ENCODE measurements at regions not wholly inside any gene's neighbourhood (a gene's known extent, or its start where the extent isn't known, plus 50 kb on each side); places are given as distances from the start of the nearest gene placed in this dataset.

DNA sequence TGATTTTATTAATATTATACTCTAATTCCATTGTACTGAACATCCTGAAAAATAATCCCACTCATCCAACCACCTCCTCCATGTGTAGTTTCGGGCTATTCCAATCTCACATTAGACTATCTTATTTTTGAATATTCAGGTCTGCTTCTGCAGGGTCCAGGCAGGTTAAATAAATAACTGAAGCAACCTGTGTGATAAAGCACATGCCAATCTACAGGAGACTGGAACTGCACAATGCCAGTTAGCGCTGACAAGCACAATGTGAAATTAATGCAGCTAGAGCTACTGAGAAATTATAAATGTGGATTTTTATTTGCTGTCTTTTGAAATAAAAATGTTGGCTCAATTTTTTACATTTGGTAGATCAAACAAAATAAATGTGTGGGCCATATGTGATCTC, 540.1 kb upstream of the ATXN8OS start:
- no peak for DNase-seq

DNA sequence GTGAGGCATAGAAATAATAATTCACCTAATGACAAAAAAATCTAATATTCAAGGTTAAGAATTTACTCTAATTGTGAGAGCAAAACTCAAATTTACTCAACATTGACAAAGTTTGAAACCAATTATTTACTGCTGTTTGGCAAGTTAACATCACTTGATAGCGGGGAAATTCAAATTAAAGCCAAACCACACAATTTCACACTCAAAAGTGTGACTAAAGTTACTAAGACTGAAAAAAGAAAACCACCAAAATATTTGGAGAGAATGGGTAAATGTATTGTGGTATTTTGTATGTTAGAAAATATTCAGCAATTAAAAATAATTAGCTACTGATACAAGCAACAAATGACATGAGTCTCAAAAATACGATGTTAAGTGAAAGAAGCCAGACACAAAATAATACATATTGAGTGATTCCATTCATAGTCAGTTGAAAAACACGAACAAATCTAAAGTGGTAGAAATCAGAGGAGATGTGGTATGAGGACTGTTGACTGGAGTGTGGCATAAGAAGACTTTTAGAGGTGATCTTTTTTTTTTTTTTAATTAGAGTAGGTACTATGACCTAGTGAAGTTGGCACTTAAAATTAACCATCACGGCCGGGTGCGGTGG, 541.4 kb upstream of the ATXN8OS start:
- DNase-seq: no peak

DNA sequence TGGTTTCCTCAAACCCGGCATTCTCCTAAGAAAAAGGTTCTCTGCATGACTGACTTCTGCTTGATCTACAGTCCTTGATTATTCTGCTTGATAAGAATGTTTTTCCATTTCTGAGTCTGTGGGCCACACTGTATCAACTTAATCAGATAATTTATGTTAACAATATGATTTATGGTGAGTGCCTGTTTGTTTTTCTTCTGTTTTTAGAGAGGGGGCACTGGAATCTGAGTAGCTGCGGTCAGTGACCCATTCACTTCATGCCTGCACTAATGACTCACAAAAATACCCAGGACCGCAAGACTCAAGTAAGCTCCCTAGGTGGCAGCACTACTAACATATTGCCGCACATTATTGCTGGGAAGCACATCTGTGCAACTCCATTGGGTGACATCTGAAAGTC, 542.3 kb upstream of the ATXN8OS start:
- peak; percentile 45 for DNase-seq

DNA sequence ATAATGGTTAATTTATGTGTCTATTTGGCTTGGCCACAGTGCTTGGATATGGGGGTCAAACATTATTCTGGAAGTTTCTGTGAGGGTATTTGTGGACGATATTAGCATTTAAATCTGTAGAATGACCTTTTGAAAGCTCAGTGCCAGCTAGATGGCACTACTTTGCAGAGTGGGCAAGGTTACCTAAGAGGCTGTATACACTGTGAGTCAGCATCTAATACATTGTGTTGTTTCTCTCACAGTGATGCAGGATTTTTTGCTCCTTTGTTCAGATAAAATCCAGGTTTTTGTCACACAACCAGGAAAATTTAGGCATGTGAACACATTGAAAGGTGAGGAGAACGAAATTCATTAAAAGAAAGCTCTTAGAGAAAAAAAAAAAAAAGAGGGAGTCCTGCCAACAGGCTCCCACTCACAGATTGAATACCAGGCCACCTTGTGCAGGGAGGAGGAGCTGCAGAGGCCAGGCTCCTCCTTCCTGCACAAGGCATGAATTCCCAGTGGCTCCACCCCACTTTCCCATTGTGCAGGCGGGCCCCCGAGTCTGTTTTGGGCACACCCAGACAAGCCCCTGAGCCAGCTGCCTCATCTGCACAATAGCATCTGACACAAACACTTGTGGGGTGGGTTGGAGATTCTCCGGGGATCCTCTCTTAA, 551.0 kb upstream of the ATXN8OS start:
- DNase-seq: no peak

DNA sequence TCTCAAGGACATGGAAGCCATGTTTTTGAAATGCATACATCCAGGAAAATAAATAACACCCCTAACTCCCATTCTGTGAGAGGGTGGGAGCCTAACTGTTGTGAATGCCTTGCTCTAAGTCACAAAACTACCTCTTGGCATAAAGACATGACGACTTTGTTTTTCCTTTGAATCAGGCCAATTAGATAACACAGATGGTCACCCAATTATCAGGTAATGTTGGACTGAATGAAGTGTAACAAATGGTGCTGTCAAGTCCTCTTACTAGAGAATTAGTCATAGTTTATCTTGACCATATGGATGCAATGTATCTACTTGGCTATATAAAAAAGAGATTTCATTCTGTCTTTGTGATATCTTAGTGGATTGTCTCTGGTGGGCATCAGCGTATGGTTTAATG, 553.6 kb upstream of the ATXN8OS start:
- no peak for DNase-seq

DNA sequence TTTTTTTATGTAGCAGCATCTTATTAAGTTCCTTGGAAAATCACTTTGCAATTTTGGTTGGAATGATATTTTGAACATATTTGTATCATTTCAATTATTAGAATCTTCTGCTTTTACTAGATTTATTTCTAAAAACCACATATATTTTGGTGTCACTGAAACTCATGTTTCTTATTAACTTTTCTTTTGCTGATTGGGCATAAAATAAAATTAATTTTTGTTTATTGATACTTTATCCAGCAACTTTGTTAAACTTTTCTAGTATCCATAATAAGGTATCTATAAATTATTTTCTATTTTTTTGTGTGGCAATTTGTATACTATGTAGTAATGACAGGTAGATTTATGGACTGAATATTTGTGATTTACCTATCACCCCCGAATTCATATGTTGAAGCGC, 556.4 kb upstream of the ATXN8OS start:
- no peak for DNase-seq

DNA sequence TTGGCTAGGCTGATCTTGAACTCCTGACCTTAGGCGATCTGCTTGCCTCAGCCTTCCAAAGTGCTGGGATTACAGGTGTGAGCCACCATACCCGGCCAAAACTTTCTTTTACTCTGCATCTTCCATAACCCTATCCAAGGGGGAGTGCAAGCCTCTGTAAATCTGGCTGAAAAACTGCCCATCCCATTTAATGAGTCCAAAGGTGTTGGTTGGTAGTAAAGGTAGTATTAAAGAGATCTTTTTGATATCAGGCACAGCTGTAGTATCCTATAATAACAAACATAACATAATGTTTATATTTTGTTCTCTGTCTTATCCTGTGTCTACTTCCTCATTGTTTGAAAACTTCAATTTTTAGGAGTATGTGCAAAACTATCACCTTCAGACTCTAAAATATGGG, 559.8 kb upstream of the ATXN8OS start:
- DNase-seq: no peak

DNA sequence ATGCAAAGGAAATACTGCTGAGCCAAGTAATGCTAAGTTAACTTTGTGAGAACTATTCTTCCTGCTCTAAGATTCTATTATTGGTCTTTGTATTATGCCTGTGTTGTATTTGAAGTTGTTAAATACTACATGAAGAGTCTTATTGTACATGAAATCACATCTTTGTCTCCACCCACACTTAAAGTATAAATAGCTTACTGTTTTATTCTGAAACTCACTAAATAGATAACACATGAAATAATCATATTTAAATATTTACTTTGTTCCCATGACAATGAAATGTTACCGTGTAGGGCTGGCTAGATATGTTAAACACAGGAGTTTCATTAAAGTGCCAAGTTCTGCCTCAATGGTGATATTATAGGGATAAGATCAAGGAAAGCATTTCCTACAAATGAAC, 562.1 kb upstream of the ATXN8OS start:
- DNase-seq: no peak

DNA sequence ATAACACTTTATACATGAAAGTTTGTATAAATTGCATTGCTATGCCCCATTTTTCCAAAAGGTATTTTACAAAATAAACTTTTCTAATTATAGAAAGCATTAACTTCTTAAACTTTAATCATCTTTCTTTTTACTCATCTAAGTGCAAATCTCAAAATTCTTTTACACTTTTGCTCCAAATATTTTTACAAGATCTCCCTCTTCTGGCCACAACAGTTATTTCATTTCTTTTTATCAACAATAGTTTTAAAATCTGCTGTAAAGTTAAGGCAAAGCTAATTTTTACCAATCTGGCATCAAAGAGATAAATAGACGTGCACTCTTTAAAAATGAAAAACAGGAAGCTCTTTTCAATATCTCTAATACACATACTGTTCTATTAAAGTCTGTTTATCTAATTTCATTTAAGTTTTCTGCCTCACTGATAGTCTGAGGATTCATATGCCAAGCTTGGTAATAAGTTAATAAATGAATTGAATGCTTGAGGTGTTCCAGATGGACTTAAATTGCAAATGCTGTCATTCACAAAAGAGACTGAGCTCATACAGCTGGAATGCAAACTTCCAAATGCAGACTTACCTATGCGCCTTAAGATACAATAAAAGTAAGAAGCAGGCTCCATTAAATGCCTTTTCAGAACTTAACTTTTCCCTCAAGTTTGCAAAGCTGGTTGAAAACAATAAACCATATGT, 583.0 kb upstream of the ATXN8OS start:
- DNase-seq: peak; percentile 32

DNA sequence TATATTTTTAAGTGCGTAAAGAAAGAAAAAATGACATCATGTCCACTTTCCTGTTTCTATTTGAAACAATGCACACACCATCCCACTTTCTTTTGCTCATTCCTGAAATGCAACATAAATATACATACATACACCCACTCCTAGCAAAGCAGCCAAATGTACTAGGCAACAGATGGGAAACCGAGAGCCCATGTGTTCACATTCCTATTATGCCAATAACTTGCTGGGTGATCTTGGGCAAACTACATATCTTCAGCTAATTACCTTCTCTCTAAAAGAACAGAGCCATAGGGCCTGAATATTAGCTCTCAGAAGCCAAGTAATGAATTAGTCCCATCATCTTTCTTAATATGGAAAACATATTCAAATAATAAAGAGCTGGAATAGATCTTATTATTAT, 610.6 kb upstream of the ATXN8OS start:
- no peak for DNase-seq

DNA sequence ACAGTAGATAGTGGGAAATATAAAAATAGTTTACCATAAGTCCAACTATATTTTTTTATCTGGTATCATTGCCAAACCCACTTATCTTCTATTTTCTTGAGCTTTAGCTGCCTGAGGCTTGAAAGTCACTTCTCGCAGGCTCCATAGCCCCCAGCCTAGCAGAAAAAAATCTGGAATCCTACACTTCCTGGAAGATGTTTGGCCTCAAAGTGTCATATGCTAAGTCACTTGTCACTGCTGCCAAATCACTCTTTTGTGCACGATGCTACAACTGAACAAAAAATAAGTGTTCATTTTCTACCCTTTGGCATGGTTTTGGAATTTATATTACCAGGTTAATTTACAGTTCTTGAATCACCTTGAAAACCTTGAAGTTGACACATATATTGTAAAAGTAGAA, 612.5 kb upstream of the ATXN8OS start:
- DNase-seq: no peak

DNA sequence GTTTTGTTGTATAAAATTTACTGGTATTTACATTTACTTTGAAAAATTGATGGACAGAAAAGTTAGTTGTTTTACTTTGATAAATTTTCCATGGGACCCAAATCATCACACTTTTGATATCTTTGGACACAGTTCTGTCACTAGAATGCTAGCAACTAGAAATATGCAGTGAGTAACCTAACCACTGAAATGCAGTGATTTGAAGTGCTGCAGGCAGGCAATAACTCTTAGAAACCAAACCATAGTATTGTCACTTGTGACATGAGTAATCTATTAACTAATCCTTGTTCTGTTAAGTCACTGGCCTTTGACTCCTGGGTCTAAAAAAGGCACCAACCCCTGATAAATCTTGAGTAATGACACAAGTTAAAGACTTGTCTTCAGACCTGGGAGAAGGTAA, 620.0 kb upstream of the ATXN8OS start:
- no peak for DNase-seq

DNA sequence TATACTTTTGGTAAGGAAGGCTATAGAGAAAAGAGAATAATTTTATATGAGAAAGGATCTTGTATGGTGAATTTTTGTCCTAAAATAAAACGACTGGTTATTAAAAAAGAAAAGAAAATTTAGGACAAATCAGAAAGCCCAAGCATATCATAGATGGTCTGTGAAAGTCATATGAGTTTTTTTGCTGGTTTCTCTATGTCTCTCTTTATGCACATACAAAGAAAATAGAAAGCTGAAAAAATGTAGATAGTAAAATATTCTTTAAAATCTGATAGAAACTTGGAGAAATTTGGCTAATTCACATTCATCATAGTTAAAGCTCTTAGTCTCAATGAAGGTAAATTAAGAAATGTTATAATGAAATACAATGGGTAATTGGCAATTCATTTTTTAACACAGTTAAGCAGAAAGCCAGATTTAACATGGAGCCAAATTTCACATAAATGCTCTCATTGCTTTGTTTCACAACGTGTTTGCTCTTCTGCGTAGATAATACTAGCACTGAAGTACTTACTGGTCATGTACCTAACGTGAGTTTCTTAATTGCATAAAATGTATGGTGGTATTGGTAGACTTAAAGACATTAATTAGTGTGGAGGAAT, 621.5 kb upstream of the ATXN8OS start:
- no peak for DNase-seq

DNA sequence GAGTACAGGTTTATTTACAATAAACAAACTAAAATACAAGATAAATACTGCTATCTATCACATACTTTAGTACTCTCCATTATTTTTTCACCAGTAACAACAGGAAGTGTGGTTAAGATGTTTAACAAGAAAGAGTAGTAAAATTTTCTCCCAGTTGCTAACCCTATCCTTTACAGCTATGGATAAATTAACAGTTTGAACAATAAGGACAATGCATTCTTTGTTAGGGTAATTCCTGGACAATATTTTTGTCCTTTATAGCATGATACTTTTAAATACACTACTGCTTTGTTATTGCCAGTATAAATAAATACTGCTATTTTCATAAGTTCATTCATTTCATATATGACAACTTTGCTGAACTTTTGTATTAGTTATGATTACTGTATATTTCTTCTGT, 630.2 kb upstream of the ATXN8OS start:
- no peak for DNase-seq

DNA sequence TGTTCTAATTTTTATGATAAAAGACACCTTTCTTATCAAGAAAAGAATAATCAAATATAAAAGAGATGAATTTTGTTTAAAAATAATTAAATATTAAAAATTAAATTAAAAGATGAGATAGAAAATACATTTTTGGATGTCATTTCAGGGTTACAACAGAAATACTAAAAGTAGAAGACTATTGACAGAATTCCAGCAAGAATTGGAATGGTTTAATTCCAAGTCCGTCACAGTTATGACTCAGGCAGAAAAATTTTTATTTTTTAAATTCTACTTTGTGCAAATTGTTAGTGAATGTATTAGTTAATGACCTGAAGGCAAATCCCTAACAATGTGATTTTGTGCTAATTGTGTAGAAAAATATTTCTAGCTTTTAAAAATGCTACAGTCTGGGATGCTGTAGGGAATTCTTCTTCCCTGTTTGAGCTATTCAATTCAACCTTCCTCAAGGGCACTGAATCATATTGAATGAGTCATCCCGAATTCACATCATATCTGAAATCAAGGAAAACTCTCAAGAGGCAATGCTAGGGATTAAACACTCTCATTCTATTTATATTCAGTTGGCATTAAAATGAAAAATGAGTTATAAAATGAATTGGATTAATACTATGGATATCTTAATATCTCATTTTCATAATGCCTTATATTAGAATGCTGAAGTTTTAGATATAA, 633.5 kb upstream of the ATXN8OS start:
- no peak for DNase-seq

DNA sequence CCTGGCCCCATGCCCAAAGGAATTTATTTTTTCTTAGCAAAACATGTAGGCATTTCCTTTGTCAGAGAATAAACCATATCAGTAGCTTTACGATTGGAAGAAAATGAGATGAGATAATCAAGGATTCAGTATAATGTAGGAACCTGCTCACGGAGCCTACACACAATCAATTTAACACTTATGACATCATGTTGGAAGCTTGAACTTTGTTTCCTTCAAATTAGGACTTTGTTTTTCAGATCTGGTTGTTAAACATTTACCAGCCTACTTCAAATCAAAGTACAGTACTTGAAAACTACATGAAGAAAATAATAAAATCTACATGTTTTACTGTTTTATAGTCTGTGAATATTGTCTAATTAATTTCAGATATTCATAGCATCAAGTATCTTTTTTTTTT, 639.0 kb upstream of the ATXN8OS start:
- DNase-seq: no peak

DNA sequence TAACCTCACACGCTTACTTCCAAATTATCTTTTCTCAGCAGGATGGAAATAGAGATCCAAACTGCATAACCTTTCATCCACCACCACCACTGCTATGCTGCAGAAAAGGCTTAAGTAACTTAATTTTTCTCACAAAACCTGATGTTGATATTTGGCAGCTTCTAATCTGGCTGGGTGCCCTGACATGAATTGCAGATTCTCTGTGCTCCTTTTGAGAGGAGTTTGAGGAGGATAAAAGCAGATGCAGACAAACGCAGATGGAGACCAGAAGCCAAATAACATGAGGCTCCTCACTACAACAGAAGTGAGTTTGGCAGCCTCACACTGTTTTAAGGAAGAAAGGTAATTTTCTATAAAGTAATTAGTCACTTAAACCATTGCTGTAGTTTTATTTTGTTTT, 646.2 kb upstream of the ATXN8OS start:
- no peak for DNase-seq

DNA sequence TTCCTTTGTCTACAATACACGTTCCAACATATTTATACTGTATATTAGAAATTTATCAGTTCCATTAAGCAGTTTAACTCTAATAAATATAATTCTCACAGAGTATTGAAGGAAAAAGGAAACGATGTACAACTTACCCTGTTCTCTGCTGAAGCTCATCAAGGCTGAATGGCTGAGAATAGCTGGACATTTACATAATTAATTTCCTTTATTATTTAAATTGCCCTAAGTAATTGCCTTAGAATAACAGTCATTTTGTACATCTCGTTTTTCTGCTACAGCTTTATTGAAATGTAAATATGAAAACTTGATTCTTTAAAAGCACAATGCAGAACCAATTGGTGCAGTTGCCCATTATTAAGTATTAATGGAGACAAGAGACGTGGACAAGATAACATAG, 648.3 kb upstream of the ATXN8OS start:
- no peak for DNase-seq

DNA sequence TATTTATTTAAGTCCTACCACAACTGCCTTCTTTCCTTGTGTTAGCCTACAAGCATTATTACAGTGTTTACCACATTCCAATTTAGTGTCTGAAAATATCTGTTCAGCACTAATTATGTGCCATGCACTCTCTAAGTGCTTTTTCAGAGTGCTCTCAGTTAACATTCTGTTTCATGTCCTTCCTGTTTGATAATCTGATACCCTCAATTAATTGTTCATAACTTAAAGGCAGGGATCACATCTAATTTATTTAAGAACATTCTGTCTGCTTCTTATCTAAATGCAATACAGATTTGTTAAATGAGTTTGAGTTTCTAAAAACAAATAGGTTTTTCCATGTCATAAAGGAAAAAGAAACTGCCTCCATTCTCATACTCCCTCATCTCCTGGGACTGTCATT, 649.6 kb upstream of the ATXN8OS start:
- no peak for DNase-seq

DNA sequence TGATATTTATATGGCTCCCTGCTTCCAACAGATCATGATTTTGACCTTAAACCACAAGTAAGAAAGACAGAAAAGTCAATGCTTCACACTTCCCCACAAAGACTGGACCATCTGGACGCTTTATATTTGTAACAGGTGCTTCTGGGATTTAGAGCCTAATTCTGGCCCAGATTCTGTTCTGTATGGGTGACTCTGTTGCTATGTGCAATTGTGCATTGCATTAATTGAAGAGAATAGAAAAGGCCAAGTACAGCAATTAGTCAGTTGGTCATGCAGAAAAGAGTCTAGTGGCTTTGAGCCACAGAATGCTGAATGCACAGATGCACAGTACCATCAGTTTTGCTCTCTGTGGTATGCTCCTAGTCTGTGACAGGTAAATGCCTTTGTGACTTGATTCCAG, 657.4 kb upstream of the ATXN8OS start:
- no peak for DNase-seq

DNA sequence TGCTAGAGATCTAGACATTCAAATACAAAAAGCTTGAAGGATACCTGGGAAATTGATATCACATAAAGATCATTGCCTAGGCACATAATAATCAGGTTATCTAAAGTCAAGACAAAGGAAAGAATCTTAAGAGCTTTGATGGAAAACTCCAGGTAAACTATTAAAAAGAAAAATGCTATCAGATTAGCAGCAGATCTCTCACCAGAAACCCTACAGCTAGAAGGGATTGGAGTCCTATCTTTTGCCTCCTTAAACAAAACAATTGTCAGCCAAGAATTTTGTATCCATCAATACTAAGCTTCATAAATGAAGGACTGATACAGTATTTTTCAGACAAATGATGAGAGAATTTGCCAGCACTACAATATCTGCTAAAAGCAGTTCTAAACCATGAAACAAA, 682.4 kb upstream of the ATXN8OS start:
- no peak for DNase-seq

DNA sequence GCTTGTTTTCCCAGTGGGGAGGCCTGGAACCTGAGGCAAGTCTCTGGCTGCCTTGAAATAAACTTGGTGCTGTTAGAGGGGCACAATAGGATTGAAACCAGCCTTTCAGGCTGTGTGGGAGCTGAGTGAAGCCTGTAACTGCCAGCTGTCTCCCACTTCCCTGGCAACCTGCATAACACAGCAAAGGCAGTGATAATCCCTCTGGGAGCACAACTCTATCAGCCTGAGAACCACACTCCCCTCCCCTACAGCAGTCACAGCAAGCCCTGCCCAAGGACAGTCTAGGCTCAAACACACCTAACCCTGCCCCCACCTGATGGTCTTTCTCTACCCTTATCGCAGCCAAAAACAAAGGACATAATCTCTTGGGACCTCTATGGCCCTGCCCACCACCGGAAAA, 683.8 kb upstream of the ATXN8OS start:
- no peak for DNase-seq

DNA sequence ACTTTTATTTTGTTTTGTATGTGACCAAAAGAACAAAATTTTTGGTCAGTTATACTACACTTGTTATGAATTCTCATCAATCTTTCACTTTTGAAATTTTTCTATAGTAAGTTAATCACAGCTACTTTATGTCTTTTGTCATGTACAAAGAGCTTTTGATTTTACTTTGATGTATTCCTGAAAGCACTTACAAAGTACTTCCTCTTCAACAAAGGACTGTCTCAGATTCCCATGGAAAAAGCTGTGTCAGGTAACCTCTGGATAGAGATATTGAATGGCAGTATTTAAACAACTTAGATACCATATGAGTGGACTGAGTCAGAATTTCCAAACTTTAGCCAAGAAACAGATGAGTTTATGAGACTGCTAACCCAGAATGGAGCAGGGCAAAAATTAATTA, 689.3 kb upstream of the ATXN8OS start:
- DNase-seq: no peak

DNA sequence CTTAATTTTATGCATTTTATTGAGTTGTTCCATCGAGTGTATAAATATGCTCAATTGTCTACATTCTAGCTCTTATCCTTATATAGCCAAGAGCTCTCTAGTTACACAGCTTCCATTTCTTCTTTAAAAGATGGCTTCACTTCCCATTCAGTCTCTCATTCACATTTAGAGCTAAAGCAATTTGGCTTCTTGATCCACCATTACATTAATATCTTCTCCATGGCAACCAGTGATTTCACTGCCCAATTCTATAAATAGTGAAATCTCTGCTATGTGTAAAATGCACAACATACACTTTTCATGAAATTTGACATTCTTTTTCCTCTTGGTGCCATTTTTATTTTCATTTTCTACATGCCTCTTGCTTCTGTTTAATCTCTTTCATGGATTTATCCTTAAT, 696.9 kb upstream of the ATXN8OS start:
- no peak for DNase-seq

All from hematopoietic multipotent progenitor cell treated with erythropoietin and hydrocortisone succinate and interleukin-3 and kit ligand, for 6 days (in vitro differentiated cells).